A673 (cell line): ENCODE measurements at regions not wholly inside any gene's neighbourhood (a gene's known extent, or its start where the extent isn't known, plus 50 kb on each side); places are given as distances from the start of the nearest gene placed in this dataset.

Experiments used
- CTCF ChIP-seq: fragments of 300-800, 200-600 bp; sonication (generic); conservative IDR thresholded peaks from 2 replicates; pipeline ENCODE4 v1.5.1; 2017; ENCODE audit warnings: low read depth, mild to moderate bottlenecking, antibody characterized with exemption, low read length, moderate library complexity, mixed read lengths
- EZH2 ChIP-seq: fragments of 200-600 bp; sonication (generic); IDR thresholded peaks from 2 replicates; pipeline ENCODE4 v1.6.1; 2017; ENCODE audit warnings: borderline replicate concordance, low read depth, mild to moderate bottlenecking, mixed read lengths, antibody characterized with exemption, low read length; ENCODE audit not compliant: poor library complexity, severe bottlenecking

- TF ChIP-seq CTCF (no peak), EZH2 (no peak)
Observed at GRCh38 chr14:22464422-22465142, 124.4 kb downstream of the DAD1 start.
